ENCODE measurements at regions not wholly inside any gene's neighbourhood (a gene's known extent, or its start where the extent isn't known, plus 50 kb on each side); places are given as distances from the start of the nearest gene placed in this dataset.
"Not testable (repeated sequence)": the region's sequence is repeated elsewhere in the genome, so short reads cannot be mapped to it uniquely, and the experiment has no call there.

DNA sequence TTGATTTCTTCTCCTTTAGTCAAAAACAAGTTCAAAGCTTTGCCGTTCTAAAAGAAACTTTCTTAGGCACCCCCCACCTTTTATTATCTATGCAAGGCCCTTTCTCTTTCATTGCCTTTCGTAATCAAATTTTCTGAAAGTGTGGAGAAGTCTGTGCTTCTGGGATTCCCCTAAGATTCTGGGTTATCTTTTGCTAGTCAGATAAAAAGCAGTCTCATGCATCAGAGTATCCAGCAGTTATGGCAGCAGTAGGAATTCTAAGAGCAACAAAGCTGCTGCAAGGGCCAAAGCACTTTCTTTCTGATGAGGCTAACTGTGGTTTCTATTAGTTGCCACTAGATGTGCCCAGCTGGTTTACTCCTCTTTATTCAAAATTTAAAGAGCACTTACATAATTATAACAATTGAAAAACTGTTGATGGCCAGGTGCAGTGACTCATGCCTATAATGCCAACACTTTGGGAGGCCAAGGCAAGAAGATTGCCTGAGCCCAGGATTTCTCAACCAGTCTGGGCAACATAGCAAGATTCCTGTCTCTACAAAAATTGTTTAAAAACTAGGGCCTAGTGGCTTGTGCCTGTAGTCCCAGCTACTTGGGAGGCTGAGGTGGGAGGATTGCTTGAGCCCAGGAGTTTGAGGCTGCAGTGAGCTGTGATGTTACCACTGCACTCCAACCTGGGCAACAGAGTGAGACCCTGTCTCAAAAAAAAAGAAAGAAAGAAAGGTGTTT is 296.2 kb downstream of the PAPSS1 start:
- no peak for DNase-seq (ENCODE audit: low read depth)
- TF ChIP-seq, protein P1, sequence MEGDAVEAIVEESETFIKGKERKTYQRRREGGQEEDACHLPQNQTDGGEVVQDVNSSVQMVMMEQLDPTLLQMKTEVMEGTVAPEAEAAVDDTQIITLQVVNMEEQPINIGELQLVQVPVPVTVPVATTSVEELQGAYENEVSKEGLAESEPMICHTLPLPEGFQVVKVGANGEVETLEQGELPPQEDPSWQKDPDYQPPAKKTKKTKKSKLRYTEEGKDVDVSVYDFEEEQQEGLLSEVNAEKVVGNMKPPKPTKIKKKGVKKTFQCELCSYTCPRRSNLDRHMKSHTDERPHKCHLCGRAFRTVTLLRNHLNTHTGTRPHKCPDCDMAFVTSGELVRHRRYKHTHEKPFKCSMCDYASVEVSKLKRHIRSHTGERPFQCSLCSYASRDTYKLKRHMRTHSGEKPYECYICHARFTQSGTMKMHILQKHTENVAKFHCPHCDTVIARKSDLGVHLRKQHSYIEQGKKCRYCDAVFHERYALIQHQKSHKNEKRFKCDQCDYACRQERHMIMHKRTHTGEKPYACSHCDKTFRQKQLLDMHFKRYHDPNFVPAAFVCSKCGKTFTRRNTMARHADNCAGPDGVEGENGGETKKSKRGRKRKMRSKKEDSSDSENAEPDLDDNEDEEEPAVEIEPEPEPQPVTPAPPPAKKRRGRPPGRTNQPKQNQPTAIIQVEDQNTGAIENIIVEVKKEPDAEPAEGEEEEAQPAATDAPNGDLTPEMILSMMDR (conservative IDR thresholded peaks at IDR 0.05; ENCODE audit: control insufficient read depth, insufficient read depth, low read depth, low read length): no peak
- H3K4me3 ChIP-seq (ENCODE audit: control insufficient read depth, low read depth, low read length): no peak overlapping the region

DNA sequence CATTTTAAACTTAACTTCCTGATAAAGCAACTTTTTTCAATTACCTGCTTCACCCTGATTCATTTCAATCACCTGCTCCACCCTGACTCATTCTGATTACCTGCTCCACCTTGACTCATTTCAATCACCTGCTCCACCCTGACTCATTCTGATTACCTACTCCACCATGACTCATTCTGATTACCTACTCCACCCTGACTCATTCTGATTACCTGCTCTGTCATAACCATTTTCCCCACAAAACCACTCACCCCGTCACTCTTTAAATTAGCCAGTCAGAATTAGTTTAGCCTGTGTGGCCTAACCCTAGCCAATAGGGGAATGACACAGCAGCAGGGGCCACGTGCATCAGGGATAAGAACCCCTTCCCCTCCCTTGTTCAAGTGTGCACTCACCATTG is 300.5 kb downstream of the PAPSS1 start:
- DNase-seq (ENCODE audit: low read depth); H3K4me3 ChIP-seq (ENCODE audit: control insufficient read depth, low read depth, low read length): not testable (repeated sequence)

DNA sequence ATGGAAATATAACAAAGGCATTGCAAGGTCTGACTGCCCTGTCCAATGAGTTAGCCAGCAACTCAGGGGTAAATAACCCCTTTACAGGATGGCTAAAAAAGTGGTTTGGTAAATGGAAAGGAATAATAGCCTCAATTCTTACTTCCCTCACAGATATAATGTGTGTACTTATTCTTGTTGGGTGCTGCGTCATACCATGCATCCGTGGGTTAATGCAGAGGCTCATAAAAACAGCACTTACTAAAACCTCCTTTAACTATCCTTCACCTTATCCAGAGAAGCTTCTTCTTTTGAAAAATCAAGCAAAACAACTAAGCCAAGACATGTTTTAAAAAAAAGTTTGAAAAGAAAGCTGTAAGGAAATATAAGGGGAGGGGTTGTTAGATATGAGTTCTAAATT is 301.0 kb downstream of the PAPSS1 start:
- DNase-seq (ENCODE audit: low read depth): no peak
- H3K4me3 ChIP-seq (ENCODE audit: control insufficient read depth, low read depth, low read length): no peak overlapping the region
- TF ChIP-seq, protein P1 (conservative IDR thresholded peaks at IDR 0.05; ENCODE audit: control insufficient read depth, insufficient read depth, low read depth, low read length): no peak

DNA sequence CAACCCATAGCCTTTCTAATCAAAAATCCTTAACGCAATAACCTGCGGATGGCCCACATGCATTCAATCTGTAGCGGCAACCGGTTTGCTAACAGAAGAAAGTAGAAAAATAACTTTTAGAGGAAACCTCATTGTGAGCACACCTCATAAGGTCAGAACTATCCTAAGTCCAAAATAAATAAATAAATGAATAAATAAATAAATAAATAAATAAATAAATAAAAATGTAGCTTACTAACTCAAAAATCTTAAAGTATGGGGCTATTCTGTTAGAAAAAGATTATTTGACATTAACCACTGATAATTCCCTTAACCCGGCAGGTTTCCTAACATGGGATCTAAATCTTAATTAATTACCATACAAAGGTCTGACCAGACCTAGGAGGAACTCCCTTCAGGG is 304.5 kb downstream of the PAPSS1 start:
- not testable (repeated sequence) for DNase-seq (ENCODE audit: low read depth); H3K4me3 ChIP-seq (ENCODE audit: control insufficient read depth, low read depth, low read length)

DNA sequence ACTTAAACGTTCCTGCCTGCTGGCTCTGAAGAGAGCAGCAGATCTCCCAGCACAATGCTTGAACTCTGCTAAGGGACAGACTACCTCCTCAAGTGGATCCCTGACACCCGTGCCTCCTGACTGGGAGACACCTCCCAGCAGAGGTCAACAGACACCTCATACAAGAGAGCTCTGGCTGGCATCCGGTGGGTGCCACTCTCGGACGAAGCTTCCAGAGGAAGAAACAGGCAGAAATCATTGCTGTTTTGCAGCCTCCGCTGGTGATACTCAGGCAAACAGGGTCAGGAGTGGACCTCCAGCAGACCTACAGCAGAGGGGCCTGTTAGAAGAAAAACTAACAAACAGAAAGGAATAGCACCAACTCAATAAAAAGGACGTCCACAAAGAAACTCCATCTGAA is 310.2 kb downstream of the PAPSS1 start:
- not testable (repeated sequence) for H3K4me3 ChIP-seq (ENCODE audit: control insufficient read depth, low read depth, low read length); DNase-seq (ENCODE audit: low read depth)

DNA sequence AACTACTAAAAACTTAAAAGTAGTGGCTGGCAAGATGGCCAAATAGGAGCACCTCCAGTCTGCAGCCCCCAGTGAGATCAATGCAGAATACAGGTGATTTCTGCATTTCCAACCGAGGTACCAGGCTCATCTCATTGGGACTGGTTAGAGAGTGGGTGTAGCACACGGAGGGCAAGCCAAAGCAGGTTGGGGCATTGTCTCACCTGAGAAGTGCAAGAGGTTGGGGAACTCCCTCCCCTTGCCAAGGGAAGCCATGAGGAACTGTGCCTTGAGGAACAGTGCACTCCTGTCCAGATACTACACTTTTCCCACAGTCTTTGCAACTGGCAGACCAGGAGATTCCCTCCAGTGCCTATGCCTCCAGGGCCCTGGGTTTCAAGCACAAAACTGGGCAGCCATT is 311.1 kb downstream of the PAPSS1 start:
- TF ChIP-seq, protein P1 (conservative IDR thresholded peaks at IDR 0.05; ENCODE audit: control insufficient read depth, insufficient read depth, low read depth, low read length): no peak
- no peak for DNase-seq (ENCODE audit: low read depth)
- no peak overlapping the region for H3K4me3 ChIP-seq (ENCODE audit: control insufficient read depth, low read depth, low read length)

DNA sequence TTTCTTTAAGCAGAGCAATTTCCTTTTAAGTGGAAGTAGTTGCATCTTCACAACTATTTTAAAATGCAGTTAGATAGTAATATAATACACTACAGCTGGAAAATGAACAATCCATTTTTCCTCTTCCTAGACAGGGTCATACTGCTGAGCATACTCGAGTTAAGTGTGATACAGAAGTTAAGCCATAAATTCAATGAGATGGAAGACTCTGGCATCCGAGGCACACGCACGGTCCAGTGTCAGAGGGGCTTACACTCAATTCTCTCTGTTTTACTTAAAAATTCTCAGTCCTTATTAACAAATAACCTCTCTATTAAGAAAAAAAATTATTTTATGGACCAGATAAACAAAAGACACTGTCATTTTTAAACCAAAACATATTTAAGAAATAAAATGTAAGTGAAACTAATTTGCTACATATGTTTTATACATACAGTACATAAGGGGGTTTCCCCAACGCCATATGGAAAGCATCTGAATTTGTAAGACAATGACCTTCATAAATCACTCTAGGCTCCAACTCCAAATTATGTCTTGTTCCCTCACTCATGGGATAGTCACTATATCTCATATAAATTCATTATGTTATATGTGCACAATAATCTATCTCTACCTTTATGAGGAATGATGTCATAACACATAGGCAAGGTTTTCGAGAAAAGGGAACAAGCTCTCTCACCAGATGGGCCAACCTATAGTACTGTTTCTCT is 315.3 kb downstream of the PAPSS1 start:
- TF ChIP-seq, protein P1 (conservative IDR thresholded peaks at IDR 0.05; ENCODE audit: control insufficient read depth, insufficient read depth, low read depth, low read length): no peak
- H3K4me3 ChIP-seq (ENCODE audit: control insufficient read depth, low read depth, low read length): no peak overlapping the region

DNA sequence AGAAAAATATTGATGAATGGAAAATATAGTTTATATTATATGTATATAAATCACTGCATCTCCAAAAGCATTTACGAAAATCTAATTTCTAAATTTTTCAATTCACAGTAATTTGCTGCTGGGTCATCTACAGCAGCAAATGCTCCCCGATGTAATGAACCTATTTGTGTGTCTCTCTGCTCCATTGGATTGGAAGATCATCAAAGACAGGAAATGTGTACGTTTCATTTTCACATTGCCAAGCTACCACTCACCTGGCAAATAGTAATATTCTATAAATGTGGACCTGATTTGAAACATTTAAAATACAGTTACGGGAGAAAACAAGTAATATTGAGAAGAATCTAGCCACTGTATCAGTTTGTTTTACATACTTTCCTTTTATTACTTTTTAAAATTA is 317.7 kb downstream of the PAPSS1 start:
- no peak overlapping the region for H3K4me3 ChIP-seq (ENCODE audit: control insufficient read depth, low read depth, low read length)
- no peak for DNase-seq (ENCODE audit: low read depth)
- TF ChIP-seq, protein P1 (conservative IDR thresholded peaks at IDR 0.05; ENCODE audit: control insufficient read depth, insufficient read depth, low read depth, low read length): no peak

More for the DNA sequence above, 315.3 kb downstream of the PAPSS1 start:
- DNase-seq (ENCODE audit: low read depth): no peak
